Adrenal gland (tissue), 5 donors: ENCODE measurements at regions not wholly inside any gene's neighbourhood (a gene's known extent, or its start where the extent isn't known, plus 50 kb on each side); places are given as distances from the start of the nearest gene placed in this dataset.

Experiments
- CTCF ChIP-seq, 6 experiments: fragments of 450-650 bp in 4 of 6; fragments of 200-600 bp in 2 of 6; sonication (generic) in 1 of 6; IDR thresholded peaks; 1 replicate in 5 of 6; 2 replicates in 1 of 6; pipeline versions ENCODE4 v1.5.1 to v1.8.0; 2016 to 2021; ENCODE audit warnings: antibody characterized with exemption in 6 of 6, mild to moderate bottlenecking in 2 of 6, moderate library complexity in 1 of 6
- POLR2A ChIP-seq, 2 donors: fragments of 450-650 bp; IDR thresholded peaks; one replicate each; pipeline ENCODE4 v1.6.1; 2017; ENCODE audit warnings: antibody characterized with exemption in 2 of 2, mild to moderate bottlenecking in 2 of 2, moderate library complexity in 1 of 2
- donor health status: DM: no; HTN: no; CAD: no.

DNA sequence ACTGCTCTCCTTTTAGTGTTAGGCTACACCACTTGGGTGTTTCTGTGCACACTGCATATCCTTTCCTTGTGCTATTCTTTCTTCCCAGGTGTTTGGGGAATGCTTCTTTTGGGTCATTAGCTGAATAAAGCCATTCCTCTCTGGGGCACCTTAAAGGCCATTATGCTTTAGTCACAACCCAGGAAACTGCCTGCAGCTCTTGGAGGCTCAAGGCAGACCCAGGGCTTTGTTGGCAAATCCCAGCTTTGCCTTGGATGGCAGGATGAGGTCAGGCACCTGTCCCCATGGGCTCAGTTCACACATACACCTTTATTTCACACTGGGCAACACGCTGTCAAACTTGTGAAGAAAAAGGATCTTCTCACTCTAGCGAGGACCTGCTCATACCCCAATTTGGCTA, 460.6 kb downstream of the CCSER2 start:
- TF ChIP-seq POLR2A (IDR thresholded peaks at IDR 0.05) (no peak), CTCF (IDR thresholded peaks at IDR 0.05) (no peak)
